ENCODE measurements at regions not wholly inside any gene's neighbourhood (a gene's known extent, or its start where the extent isn't known, plus 50 kb on each side); places are given as distances from the start of the nearest gene placed in this dataset.

DNA sequence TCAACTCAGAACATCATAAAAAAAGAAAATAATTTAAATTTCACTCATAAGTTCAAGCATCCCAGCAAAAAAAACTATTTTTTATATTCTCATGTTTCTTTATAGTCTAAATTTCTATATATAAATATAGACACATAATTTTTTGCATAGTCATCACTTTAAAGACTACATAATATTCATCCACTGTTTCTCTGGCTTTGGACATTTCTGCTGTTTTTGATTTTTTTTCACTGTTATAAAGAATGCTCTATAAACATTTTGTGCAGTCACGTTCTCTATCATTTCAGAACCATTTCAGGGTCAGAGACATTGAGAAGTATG lies 59.7 kb upstream of the CLPB start:
- Histone ChIP-seq H3K27me3 (ENCODE audit: insufficient read depth, insufficient read length) (no peaks in the 10 kb centered on the region), H3K4me1 (ENCODE audit: insufficient read depth, insufficient read length) (no peaks in the 10 kb centered on the region), H3K9me3 (ENCODE audit: insufficient read depth, low read length) (no peaks in the 10 kb centered on the region), H3K9ac (ENCODE audit: insufficient read length, low read depth) (no peak overlapping the region), H3K36me3 (ENCODE audit: insufficient read depth, insufficient read length, low read length) (no peaks in the 10 kb centered on the region), H3K4me3 (ENCODE audit: insufficient read length, low read depth) (no peak overlapping the region)
- DNase-seq (ENCODE audit: low read depth, low spot score): no peak
- no peak for TF ChIP-seq SUZ12 (IDR thresholded peaks at IDR 0.05; ENCODE audit: extremely low read depth, insufficient read depth, insufficient read length)
- no peak for TF ChIP-seq YY1 (IDR thresholded peaks at IDR 0.05; ENCODE audit: insufficient read depth, insufficient read length)
- TF ChIP-seq ZNF274 (IDR thresholded peaks at IDR 0.05; ENCODE audit: low read depth, low read length): no peak

DNA sequence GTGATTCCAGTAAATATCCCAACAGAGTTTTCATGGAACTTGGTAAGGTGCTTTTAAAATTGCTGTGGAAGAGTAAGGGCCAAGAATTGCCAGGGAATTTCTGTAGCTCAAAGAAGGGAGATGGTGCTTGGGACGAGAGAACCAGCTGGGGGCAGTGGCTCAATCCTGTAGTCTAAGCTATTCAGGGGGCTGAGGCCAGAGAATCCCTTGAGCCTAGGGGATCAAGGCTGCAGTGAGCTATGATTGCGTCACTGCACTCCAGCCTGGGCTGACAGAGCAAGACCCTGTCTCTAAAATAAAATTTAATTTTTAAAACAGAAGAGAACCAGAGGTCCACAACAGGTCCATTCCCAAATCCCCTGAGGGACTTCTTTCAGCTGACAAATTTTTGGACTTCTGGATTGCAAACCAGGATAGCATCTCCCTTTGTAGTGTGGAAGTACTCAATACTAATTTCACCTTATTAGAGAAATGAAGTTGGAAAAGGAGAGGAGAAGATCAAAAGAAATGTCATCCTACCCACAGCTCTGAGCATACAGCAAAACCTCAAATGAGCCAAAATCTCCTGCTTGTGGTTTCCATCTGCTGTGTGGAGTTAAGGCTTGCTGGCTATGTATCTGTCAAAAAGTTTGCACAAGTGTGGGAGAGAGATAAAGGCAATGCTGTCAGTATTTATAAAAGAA lies 59.2 kb upstream of the CLPB start:
- H3K4me1 ChIP-seq (ENCODE audit: insufficient read depth, insufficient read length): no peaks in the 10 kb centered on the region
- H3K9me3 ChIP-seq (ENCODE audit: insufficient read depth, low read length): no peaks in the 10 kb centered on the region
- no peaks in the 10 kb centered on the region for H3K36me3 ChIP-seq (ENCODE audit: insufficient read depth, insufficient read length, low read length)
- H3K27me3 ChIP-seq (ENCODE audit: insufficient read depth, insufficient read length): no peaks in the 10 kb centered on the region
- no peak overlapping the region for H3K4me3 ChIP-seq (ENCODE audit: insufficient read length, low read depth)
- no peak for DNase-seq (ENCODE audit: low read depth, low spot score)
- no peak overlapping the region for H3K9ac ChIP-seq (ENCODE audit: insufficient read length, low read depth)
- TF ChIP-seq ZNF274 (IDR thresholded peaks at IDR 0.05; ENCODE audit: low read depth, low read length) (no peak), YY1 (IDR thresholded peaks at IDR 0.05; ENCODE audit: insufficient read depth, insufficient read length) (no peak), SUZ12 (IDR thresholded peaks at IDR 0.05; ENCODE audit: extremely low read depth, insufficient read depth, insufficient read length) (no peak)

DNA sequence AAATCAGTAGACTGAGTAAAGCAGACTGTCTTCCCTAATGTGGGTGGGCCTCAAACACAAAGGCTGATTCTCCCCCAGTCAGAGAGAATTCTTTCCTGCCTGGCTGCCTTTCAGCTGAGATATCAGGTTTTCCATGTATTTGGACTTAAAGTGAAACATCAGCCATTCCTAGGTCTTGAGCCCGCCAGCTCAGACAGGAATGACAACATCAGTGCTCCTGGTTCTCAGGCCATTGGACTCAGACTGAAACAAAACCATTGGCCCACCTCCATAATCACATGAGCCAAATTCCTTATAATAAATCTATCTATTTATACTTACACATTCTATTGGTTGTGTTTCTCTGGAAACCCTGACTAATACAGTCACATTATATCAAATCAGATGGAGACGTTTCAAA lies 56.7 kb upstream of the CLPB start:
- H3K4me3 ChIP-seq (ENCODE audit: insufficient read length, low read depth): no peak overlapping the region
- no peak for DNase-seq (ENCODE audit: low read depth, low spot score)

More for the DNA sequence above, 56.7 kb upstream of the CLPB start:
- no peaks in the 10 kb centered on the region for H3K36me3 ChIP-seq (ENCODE audit: insufficient read depth, insufficient read length, low read length)
- no peaks in the 10 kb centered on the region for H3K9me3 ChIP-seq (ENCODE audit: insufficient read depth, low read length)
- TF ChIP-seq SUZ12 (IDR thresholded peaks at IDR 0.05; ENCODE audit: extremely low read depth, insufficient read depth, insufficient read length): no peak
- TF ChIP-seq YY1 (IDR thresholded peaks at IDR 0.05; ENCODE audit: insufficient read depth, insufficient read length): no peak
- TF ChIP-seq ZNF274 (IDR thresholded peaks at IDR 0.05; ENCODE audit: low read depth, low read length): no peak
- H3K27me3 ChIP-seq (ENCODE audit: insufficient read depth, insufficient read length): no peaks in the 10 kb centered on the region
- no peaks in the 10 kb centered on the region for H3K4me1 ChIP-seq (ENCODE audit: insufficient read depth, insufficient read length)
- no peak overlapping the region for H3K9ac ChIP-seq (ENCODE audit: insufficient read length, low read depth)
